GM23338 (cell line): ENCODE measurements at regions not wholly inside any gene's neighbourhood (a gene's known extent, or its start where the extent isn't known, plus 50 kb on each side); places are given as distances from the start of the nearest gene placed in this dataset.
A peak's percentile ranks its signal among the peaks of the same experiment; 100 is the strongest.

Source experiments
- ATAC-seq: fragments of 200-7000 bp; cut with Tn5 transposase; 3 replicates; pipeline ENCODE4 v1.9.1; 2020
- DNase-seq: peaks from one replicate; pipeline ENCODE4 v3.0.0-alpha.2; 2015; ENCODE audit warnings: low spot score
- H2AFZ ChIP-seq: fragments of 200-600 bp; sonication (generic); 2 replicates; pipeline ENCODE4 v1.8.0; 2016; ENCODE audit warnings: antibody characterized with exemption, mild to moderate bottlenecking, moderate library complexity
- H3F3A ChIP-seq: fragments of 200-600 bp; sonication (generic); replicated peaks from 2 replicates; pipeline ENCODE4 v1.8.0; 2017; ENCODE audit warnings: antibody characterized with exemption, mixed run types, low read depth
- H3K27ac ChIP-seq: fragments of 200-600 bp; sonication (generic); 2 replicates; pipeline ENCODE4 v1.6.1; 2016; ENCODE audit warnings: low read depth
- H3K27me3 ChIP-seq: fragments of 200-600 bp; sonication (generic); 2 replicates; pipeline ENCODE4 v1.8.0; 2016; ENCODE audit warnings: mild to moderate bottlenecking, mixed run types, moderate library complexity; ENCODE audit not compliant: insufficient read depth
- H3K36me3 ChIP-seq: fragments of 200-600 bp; sonication (generic); 2 replicates; pipeline ENCODE4 v1.8.0; 2016; ENCODE audit warnings: mild to moderate bottlenecking; ENCODE audit not compliant: insufficient read depth
- H3K4me1 ChIP-seq: fragments of 200-600 bp; sonication (generic); 2 replicates; pipeline ENCODE4 v1.8.0; 2016; ENCODE audit warnings: mild to moderate bottlenecking, moderate library complexity; ENCODE audit not compliant: insufficient read depth
- H3K4me2 ChIP-seq: fragments of 200-600 bp; sonication (generic); 2 replicates; pipeline ENCODE4 v1.7.1; 2017; ENCODE audit warnings: mixed run types
- H3K4me3 ChIP-seq: fragments of 200-600 bp; sonication (generic); 2 replicates; pipeline ENCODE4 v1.6.1; 2016; ENCODE audit warnings: mixed run types
- H3K79me2 ChIP-seq: fragments of 200-600 bp; sonication (generic); replicated peaks from 2 replicates; pipeline ENCODE4 v1.8.0; 2017; ENCODE audit warnings: mild to moderate bottlenecking; ENCODE audit not compliant: insufficient read depth
- H3K9me2 ChIP-seq: fragments of 200-600 bp; sonication (generic); 2 replicates; pipeline ENCODE4 v1.8.0; 2017; ENCODE audit not compliant: insufficient read depth
- H4K20me1 ChIP-seq: fragments of 200-600 bp; sonication (generic); replicated peaks from 2 replicates; pipeline ENCODE4 v1.8.0; 2017; ENCODE audit warnings: mild to moderate bottlenecking; ENCODE audit not compliant: insufficient read depth
- H3K27ac Mint-ChIP-seq: 2 replicates; pipeline ENCODE4 v1.8.0; 2020; ENCODE audit warnings: inconsistent platforms, mild to moderate bottlenecking, moderate library complexity, mixed read lengths
- H3K27me3 Mint-ChIP-seq: 3 replicates; pipeline ENCODE4 v1.8.0; 2022; ENCODE audit warnings: low read depth, mild to moderate bottlenecking, moderate library complexity, mixed read lengths, inconsistent platforms; ENCODE audit not compliant: insufficient read depth, poor library complexity
- H3K36me3 Mint-ChIP-seq: 3 replicates; pipeline ENCODE4 v1.8.0; 2021; ENCODE audit warnings: low read depth, mild to moderate bottlenecking, inconsistent platforms, moderate library complexity, mixed read lengths
- H3K4me1 Mint-ChIP-seq: 3 replicates; pipeline ENCODE4 v1.8.0; 2020; ENCODE audit warnings: mild to moderate bottlenecking, inconsistent platforms, mixed read lengths
- H3K4me3 Mint-ChIP-seq: 3 replicates; pipeline ENCODE4 v1.8.0; 2021; ENCODE audit warnings: moderate library complexity, mild to moderate bottlenecking, inconsistent platforms, mixed read lengths
- H3K9me3 Mint-ChIP-seq: 3 replicates; pipeline ENCODE4 v1.8.0; 2020; ENCODE audit warnings: moderate library complexity, mild to moderate bottlenecking, inconsistent platforms, mixed read lengths
- CREB1 ChIP-seq: fragments of 250-450 bp; sonication (Bioruptor Pico); IDR thresholded peaks from 2 replicates; pipeline ENCODE4 v1.5.0; 2020; ENCODE audit warnings: low read depth, mild to moderate bottlenecking, moderate library complexity
- EZH2phosphoT487 ChIP-seq: fragments of 200-600 bp; sonication (generic); IDR thresholded peaks from one replicate; pipeline ENCODE4 v1.8.1; 2018; ENCODE audit warnings: antibody characterized with exemption; ENCODE audit not compliant: unreplicated experiment
- JUNB ChIP-seq: IDR thresholded peaks from one replicate; pipeline ENCODE4 v1.6.1; 2016; ENCODE audit warnings: antibody characterized with exemption; ENCODE audit not compliant: unreplicated experiment
- POLR2AphosphoS5 ChIP-seq: IDR thresholded peaks from 2 replicates; pipeline ENCODE4 v1.6.1; 2016; ENCODE audit warnings: antibody characterized with exemption, low read depth
- ZNF114 ChIP-seq: fragments of 250-450 bp; sonication (Bioruptor Pico); IDR thresholded peaks from 2 replicates; pipeline ENCODE4 v1.5.0; 2020; ENCODE audit warnings: mild to moderate bottlenecking, moderate library complexity
- ZNF331 ChIP-seq: fragments of 250-450 bp; sonication (Bioruptor Pico); IDR thresholded peaks from 2 replicates; pipeline ENCODE4 v1.5.0; 2020; ENCODE audit warnings: low read depth, mild to moderate bottlenecking, moderate library complexity
- TF ChIP-seq, protein P1 (sequence below): IDR thresholded peaks from one replicate; pipeline ENCODE4 v1.6.1; 2018; ENCODE audit warnings: antibody characterized with exemption; ENCODE audit not compliant: unreplicated experiment
- TF ChIP-seq, protein P2 (sequence below): fragments of 250-450 bp; sonication (Bioruptor Pico); IDR thresholded peaks from 2 replicates; pipeline ENCODE4 v1.5.0; 2020; ENCODE audit warnings: mild to moderate bottlenecking, moderate library complexity

DNA sequence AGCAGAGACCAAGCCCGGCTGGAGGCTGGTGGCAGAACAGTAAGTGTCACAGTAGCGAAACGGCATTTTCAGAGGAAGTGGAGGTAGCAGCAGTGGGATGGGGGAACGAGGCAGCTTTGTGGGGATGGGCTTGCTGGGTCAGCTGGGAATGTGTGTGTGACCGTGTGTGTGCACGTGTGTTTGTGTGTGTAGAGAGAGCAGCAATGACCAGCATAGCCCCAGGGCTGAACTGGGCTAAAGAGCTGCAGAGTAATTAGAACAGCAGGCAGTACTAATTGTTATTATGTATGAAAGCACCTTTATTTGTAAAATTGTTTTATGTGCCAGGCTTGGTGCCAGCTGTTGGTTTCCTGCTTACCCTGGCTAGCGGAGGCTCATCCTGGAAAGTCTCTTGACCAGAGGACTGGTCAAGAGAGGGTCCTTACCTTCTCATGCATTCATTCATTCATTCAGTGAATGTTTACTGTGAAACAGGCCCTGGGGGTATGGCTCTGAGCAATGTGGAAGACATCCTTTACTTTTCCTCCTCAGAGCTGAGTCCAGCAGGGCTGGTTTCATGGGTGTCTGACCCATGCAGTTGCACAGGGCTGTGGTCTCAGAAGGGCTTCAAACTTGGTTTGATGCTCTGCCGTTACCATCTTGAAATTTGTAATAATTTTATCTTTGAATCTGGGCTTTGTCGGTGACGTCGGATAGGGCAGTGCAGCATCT lies 184.6 kb downstream of the SEC23IP start:
- Mint-ChIP-seq H3K27me3 (peaks cover 4% of the 10 kb centered on the region), H3K36me3 (peaks cover 15% of the 10 kb centered on the region; the same call in 2 of the 3 replicates), H3K27ac (no peak overlapping the region), H3K9me3 (peaks cover 17% of the 10 kb centered on the region), H3K4me3 (peak overlapping the region; percentile 46; the same call in 2 of the 3 replicates), H3K4me1 (peaks cover 15% of the 10 kb centered on the region)
- Histone ChIP-seq H3K79me2 (no peaks in the 10 kb centered on the region), H3K36me3 (no peaks in the 10 kb centered on the region; the same call in 1 of the 2 replicates), H3K9me2 (peaks cover 6% of the 10 kb centered on the region; the same call in 1 of the 2 replicates), H3K27me3 (no peaks in the 10 kb centered on the region), H3K27ac (no peak overlapping the region), H4K20me1 (no peaks in the 10 kb centered on the region), H2AFZ (0 out of 2 replicates have a peak overlapping the region, but pooled peaks have one; percentile 12), H3K4me3 (no peak overlapping the region), H3K4me2 (peak overlapping the region; percentile 12; the same call in 1 of the 2 replicates), H3F3A (no peaks in the 10 kb centered on the region), H3K4me1 (peaks cover 3% of the 10 kb centered on the region; the same call in 1 of the 2 replicates)
- DNase-seq (no peak), ATAC-seq (peak; percentile 75)
- TF ChIP-seq ZNF331 (0 out of 2 replicates have a peak, but pooled peaks have one; percentile 13), POLR2AphosphoS5 (no peak)

DNA sequence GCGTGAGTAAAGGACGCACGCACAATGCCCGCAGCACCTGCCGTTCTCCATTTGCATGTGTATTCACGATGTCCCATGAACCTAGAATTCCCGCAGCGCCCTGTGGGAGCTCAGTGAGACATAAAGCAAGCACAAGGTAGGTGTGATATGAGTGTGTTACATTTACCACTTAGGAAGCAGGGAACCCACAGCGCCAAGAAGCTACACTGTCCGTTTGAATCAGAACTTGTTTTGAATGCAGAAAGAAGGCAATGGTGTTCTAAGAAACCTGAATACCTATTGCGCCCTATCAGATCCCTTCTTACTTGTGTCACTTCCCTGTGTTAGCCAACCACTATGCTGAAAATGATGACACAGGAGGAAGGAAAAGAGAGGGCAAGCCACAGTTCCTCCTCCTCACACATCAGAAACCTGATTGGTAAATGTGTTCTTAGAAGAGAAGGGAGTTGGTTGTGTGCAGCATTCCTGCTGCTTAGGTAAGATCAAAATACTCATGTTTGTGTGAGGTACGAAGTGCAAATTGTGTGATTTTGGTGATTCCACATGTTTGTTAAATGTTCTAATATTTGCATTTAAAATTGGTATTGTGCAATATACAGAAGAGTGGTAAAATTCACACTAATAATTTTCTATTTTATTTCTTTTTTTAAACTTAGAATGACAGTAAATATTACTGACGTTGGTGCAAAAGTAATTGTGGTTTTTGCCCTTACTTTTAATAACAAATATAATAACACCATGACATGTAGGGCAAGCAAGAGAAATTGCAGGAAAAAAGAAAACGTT lies 185.4 kb downstream of the SEC23IP start:
- Mint-ChIP-seq H3K27me3 (peaks cover 4% of the 10 kb centered on the region), H3K4me3 (peak overlapping the region; percentile 46), H3K4me1 (peaks cover 15% of the 10 kb centered on the region), H3K36me3 (peaks cover 9% of the 10 kb centered on the region; the same call in 2 of the 3 replicates), H3K27ac (0 out of 2 replicates have a peak overlapping the region, but pooled peaks have one; percentile 66), H3K9me3 (peaks cover 9% of the 10 kb centered on the region; the same call in 2 of the 3 replicates)
- no peak overlapping the region for H2AFZ ChIP-seq
- no peak overlapping the region for H3K4me3 ChIP-seq
- no peaks in the 10 kb centered on the region for H3K27me3 ChIP-seq
- no peak overlapping the region for H3K27ac ChIP-seq
- H3F3A ChIP-seq, result no peaks in the 10 kb centered on the region
- 0 out of 2 replicates have a peak overlapping the region, but pooled peaks have one; percentile 12 for H3K4me2 ChIP-seq
- no peaks in the 10 kb centered on the region for H3K79me2 ChIP-seq
- no peaks in the 10 kb centered on the region for H4K20me1 ChIP-seq
- no peaks in the 10 kb centered on the region for H3K36me3 ChIP-seq
- no peaks in the 10 kb centered on the region for H3K9me2 ChIP-seq
- DNase-seq (peak; percentile 56), ATAC-seq (peak; percentile 85)
- peaks cover 3% of the 10 kb centered on the region; the same call in 1 of the 2 replicates for H3K4me1 ChIP-seq
- TF ChIP-seq POLR2AphosphoS5 (no peak), JUNB (no peak), EZH2phosphoT487 (no peak), ZNF114 (CRISPR knock-in tag) (no peak), CREB1 (CRISPR knock-in tag) (no peak)
- TF ChIP-seq, protein P1, sequence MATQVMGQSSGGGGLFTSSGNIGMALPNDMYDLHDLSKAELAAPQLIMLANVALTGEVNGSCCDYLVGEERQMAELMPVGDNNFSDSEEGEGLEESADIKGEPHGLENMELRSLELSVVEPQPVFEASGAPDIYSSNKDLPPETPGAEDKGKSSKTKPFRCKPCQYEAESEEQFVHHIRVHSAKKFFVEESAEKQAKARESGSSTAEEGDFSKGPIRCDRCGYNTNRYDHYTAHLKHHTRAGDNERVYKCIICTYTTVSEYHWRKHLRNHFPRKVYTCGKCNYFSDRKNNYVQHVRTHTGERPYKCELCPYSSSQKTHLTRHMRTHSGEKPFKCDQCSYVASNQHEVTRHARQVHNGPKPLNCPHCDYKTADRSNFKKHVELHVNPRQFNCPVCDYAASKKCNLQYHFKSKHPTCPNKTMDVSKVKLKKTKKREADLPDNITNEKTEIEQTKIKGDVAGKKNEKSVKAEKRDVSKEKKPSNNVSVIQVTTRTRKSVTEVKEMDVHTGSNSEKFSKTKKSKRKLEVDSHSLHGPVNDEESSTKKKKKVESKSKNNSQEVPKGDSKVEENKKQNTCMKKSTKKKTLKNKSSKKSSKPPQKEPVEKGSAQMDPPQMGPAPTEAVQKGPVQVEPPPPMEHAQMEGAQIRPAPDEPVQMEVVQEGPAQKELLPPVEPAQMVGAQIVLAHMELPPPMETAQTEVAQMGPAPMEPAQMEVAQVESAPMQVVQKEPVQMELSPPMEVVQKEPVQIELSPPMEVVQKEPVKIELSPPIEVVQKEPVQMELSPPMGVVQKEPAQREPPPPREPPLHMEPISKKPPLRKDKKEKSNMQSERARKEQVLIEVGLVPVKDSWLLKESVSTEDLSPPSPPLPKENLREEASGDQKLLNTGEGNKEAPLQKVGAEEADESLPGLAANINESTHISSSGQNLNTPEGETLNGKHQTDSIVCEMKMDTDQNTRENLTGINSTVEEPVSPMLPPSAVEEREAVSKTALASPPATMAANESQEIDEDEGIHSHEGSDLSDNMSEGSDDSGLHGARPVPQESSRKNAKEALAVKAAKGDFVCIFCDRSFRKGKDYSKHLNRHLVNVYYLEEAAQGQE, result no peak
- TF ChIP-seq, protein P2, sequence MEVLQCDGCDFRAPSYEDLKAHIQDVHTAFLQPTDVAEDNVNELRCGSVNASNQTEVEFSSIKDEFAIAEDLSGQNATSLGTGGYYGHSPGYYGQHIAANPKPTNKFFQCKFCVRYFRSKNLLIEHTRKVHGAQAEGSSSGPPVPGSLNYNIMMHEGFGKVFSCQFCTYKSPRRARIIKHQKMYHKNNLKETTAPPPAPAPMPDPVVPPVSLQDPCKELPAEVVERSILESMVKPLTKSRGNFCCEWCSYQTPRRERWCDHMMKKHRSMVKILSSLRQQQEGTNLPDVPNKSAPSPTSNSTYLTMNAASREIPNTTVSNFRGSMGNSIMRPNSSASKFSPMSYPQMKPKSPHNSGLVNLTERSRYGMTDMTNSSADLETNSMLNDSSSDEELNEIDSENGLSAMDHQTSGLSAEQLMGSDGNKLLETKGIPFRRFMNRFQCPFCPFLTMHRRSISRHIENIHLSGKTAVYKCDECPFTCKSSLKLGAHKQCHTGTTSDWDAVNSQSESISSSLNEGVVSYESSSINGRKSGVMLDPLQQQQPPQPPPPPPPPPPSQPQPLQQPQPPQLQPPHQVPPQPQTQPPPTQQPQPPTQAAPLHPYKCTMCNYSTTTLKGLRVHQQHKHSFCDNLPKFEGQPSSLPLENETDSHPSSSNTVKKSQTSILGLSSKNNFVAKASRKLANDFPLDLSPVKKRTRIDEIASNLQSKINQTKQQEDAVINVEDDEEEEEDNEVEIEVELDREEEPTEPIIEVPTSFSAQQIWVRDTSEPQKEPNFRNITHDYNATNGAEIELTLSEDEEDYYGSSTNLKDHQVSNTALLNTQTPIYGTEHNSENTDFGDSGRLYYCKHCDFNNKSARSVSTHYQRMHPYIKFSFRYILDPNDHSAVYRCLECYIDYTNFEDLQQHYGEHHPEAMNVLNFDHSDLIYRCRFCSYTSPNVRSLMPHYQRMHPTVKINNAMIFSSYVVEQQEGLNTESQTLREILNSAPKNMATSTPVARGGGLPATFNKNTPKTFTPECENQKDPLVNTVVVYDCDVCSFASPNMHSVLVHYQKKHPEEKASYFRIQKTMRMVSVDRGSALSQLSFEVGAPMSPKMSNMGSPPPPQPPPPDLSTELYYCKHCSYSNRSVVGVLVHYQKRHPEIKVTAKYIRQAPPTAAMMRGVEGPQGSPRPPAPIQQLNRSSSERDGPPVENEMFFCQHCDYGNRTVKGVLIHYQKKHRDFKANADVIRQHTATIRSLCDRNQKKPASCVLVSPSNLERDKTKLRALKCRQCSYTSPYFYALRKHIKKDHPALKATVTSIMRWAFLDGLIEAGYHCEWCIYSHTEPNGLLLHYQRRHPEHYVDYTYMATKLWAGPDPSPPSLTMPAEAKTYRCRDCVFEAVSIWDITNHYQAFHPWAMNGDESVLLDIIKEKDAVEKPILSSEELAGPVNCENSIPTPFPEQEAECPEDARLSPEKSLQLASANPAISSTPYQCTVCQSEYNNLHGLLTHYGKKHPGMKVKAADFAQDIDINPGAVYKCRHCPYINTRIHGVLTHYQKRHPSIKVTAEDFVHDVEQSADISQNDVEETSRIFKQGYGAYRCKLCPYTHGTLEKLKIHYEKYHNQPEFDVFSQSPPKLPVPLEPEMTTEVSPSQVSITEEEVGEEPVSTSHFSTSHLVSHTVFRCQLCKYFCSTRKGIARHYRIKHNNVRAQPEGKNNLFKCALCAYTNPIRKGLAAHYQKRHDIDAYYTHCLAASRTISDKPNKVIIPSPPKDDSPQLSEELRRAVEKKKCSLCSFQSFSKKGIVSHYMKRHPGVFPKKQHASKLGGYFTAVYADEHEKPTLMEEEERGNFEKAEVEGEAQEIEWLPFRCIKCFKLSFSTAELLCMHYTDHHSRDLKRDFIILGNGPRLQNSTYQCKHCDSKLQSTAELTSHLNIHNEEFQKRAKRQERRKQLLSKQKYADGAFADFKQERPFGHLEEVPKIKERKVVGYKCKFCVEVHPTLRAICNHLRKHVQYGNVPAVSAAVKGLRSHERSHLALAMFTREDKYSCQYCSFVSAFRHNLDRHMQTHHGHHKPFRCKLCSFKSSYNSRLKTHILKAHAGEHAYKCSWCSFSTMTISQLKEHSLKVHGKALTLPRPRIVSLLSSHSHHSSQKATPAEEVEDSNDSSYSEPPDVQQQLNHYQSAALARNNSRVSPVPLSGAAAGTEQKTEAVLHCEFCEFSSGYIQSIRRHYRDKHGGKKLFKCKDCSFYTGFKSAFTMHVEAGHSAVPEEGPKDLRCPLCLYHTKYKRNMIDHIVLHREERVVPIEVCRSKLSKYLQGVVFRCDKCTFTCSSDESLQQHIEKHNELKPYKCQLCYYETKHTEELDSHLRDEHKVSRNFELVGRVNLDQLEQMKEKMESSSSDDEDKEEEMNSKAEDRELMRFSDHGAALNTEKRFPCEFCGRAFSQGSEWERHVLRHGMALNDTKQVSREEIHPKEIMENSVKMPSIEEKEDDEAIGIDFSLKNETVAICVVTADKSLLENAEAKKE, result no peak
